HCEC 1CT (cell line): ENCODE measurements at regions not wholly inside any gene's neighbourhood (a gene's known extent, or its start where the extent isn't known, plus 50 kb on each side); places are given as distances from the start of the nearest gene placed in this dataset.
"Not testable (repeated sequence)": the region's sequence is repeated elsewhere in the genome, so short reads cannot be mapped to it uniquely, and the experiment has no call there.

ENCODE experiments used
- DNase-seq: peaks from one replicate; pipeline ENCODE4 v3.0.0-alpha.2; 2017

- no peak for DNase-seq
Observed at GRCh38 chr3:163773136-163773535, 1305.2 kb downstream of the SI start.

- DNase-seq: no peak
Observed at GRCh38 chr3:163768048-163768447, 1310.2 kb downstream of the SI start.

GRCh38 chr3:163766112-163766511 is 1312.2 kb downstream of the SI start:
- no peak for DNase-seq

GRCh38 chr3:163753033-163753432 is 1325.3 kb downstream of the SI start:
- no peak for DNase-seq

GRCh38 chr3:163745204-163745603 is 1333.1 kb downstream of the SI start:
- DNase-seq: no peak

GRCh38 chr3:163735394-163735793 is 1342.9 kb downstream of the SI start:
- DNase-seq: no peak

GRCh38 chr3:163730684-163731083 is 1347.6 kb downstream of the SI start:
- no peak for DNase-seq

GRCh38 chr3:163726125-163726524 is 1352.2 kb downstream of the SI start:
- no peak for DNase-seq

GRCh38 chr3:163722405-163722804 is 1355.9 kb downstream of the SI start:
- no peak for DNase-seq

GRCh38 chr3:163721596-163721995 is 1356.7 kb downstream of the SI start:
- DNase-seq: no peak

GRCh38 chr3:163717377-163717776 is 1360.9 kb downstream of the SI start:
- no peak for DNase-seq

- no peak for DNase-seq
Observed at GRCh38 chr3:163708428-163708827, 1369.9 kb downstream of the SI start.

- no peak for DNase-seq
Observed at GRCh38 chr3:163707659-163708058, 1370.6 kb downstream of the SI start.

GRCh38 chr3:163698221-163698620 is 1380.1 kb downstream of the SI start:
- DNase-seq: not testable (repeated sequence)

GRCh38 chr3:163692494-163692893 is 1385.8 kb downstream of the SI start:
- no peak for DNase-seq

- DNase-seq: no peak
Observed at GRCh38 chr3:163684651-163685050, 1393.6 kb downstream of the SI start.

GRCh38 chr3:163672954-163673353 is 1405.3 kb downstream of the SI start:
- DNase-seq: no peak

- no peak for DNase-seq
Observed at GRCh38 chr3:163671201-163671600, 1407.1 kb downstream of the SI start.

- DNase-seq: no peak
Observed at GRCh38 chr3:163664466-163664865, 1413.8 kb downstream of the SI start.

- no peak for DNase-seq
Observed at GRCh38 chr3:163657088-163657487, 1421.2 kb downstream of the SI start.

GRCh38 chr3:163655021-163655420 is 1423.3 kb downstream of the SI start:
- no peak for DNase-seq

GRCh38 chr3:163644172-163644571 is 1434.1 kb downstream of the SI start:
- no peak for DNase-seq

- no peak for DNase-seq
Observed at GRCh38 chr3:163632722-163633121, 1445.6 kb downstream of the SI start.

GRCh38 chr3:163626753-163627152 is 1451.5 kb downstream of the SI start:
- DNase-seq: no peak

GRCh38 chr3:163622384-163622783 is 1455.9 kb downstream of the SI start:
- DNase-seq: no peak

- DNase-seq: no peak
Observed at GRCh38 chr3:163614886-163615285, 1463.4 kb downstream of the SI start.
